OCI-LY7 (cell line): ENCODE measurements at regions not wholly inside any gene's neighbourhood (a gene's known extent, or its start where the extent isn't known, plus 50 kb on each side); places are given as distances from the start of the nearest gene placed in this dataset.

Experiments used
- BruUV-seq: library from RNA; stranded (reverse); fragments of 400-500 nt; replicated peaks from 2 replicates; lab custom pipeline; 2021; lab: Mats Ljungman, UMichigan
- CTCF ChIA-PET: fragments of 300-600 bp; sonication (Branson Sonifier 250); formaldehyde crosslinking; loops from one replicate; lab custom pipeline; 2022; ENCODE audit warnings: antibody characterized with exemption; ENCODE audit not compliant: unreplicated experiment; lab: Charles Lee
- POLR2A ChIA-PET: fragments of 300-600 bp; sonication (Branson Sonifier 250); formaldehyde crosslinking; loops from one replicate; lab custom pipeline; 2022; ENCODE audit warnings: antibody characterized with exemption; lab: Charles Lee
- DNase-seq: peaks from one replicate; pipeline ENCODE4 v3.0.0-alpha.2; 2015; ENCODE audit warnings: low spot score
- H2AFZ ChIP-seq: fragments of 200-600 bp; sonication (generic), shearing (Covaris generic); 2 replicates; pipeline ENCODE4 v1.6.1; 2014; ENCODE audit warnings: mild to moderate bottlenecking, antibody characterized with exemption, low read length, moderate library complexity
- H3K27ac ChIP-seq: fragments of 200-600 bp; sonication (generic); 2 replicates; pipeline ENCODE4 v1.5.1; 2014; ENCODE audit warnings: mixed run types, low read depth, mild to moderate bottlenecking, moderate library complexity, low read length, inconsistent platforms; ENCODE audit not compliant: poor library complexity, severe bottlenecking
- H3K36me3 ChIP-seq: fragments of 200-600 bp; sonication (generic); 2 replicates; pipeline ENCODE4 v1.6.1; 2014; ENCODE audit warnings: mild to moderate bottlenecking, antibody characterized with exemption, low read length, moderate library complexity, mixed read lengths; ENCODE audit not compliant: insufficient read depth
- H3K4me1 ChIP-seq: fragments of 200-600 bp; sonication (generic); 2 replicates; pipeline ENCODE4 v1.5.1; 2014; ENCODE audit warnings: mild to moderate bottlenecking, low read length; ENCODE audit not compliant: insufficient read depth, poor library complexity, severe bottlenecking
- H3K4me2 ChIP-seq: fragments of 200-600 bp; sonication (generic); 2 replicates; pipeline ENCODE4 v1.6.1; 2014; ENCODE audit warnings: mild to moderate bottlenecking, low read length
- H3K4me3 ChIP-seq: fragments of 200-600 bp; sonication (generic); 2 replicates; pipeline ENCODE4 v1.5.1; 2014; ENCODE audit warnings: mild to moderate bottlenecking, low read depth, low read length; ENCODE audit not compliant: poor library complexity, severe bottlenecking
- H3K79me2 ChIP-seq: fragments of 200-600 bp; sonication (generic); 2 replicates; pipeline ENCODE4 v1.6.1; 2016; ENCODE audit warnings: low read depth, mild to moderate bottlenecking, low read length, moderate library complexity, mixed read lengths; ENCODE audit not compliant: insufficient read depth
- H3K9me2 ChIP-seq: fragments of 200-600 bp; sonication (generic); 2 replicates; pipeline ENCODE4 v1.6.1; 2016; ENCODE audit warnings: mild to moderate bottlenecking, low read length, mixed read lengths; ENCODE audit not compliant: insufficient read depth
- H3K9me3 ChIP-seq: fragments of 200-600 bp; sonication (generic); 2 replicates; pipeline ENCODE4 v1.6.1; 2014; ENCODE audit warnings: mild to moderate bottlenecking, mixed run types, low read length, mixed read lengths
- H4K20me1 ChIP-seq: fragments of 200-600 bp; sonication (generic); 2 replicates; pipeline ENCODE4 v1.6.1; 2014; ENCODE audit warnings: mild to moderate bottlenecking, antibody characterized with exemption, low read length, moderate library complexity, mixed read lengths; ENCODE audit not compliant: insufficient read depth
- EZH2phosphoT487 ChIP-seq: fragments of 200-600 bp; sonication (generic); IDR thresholded peaks from 2 replicates; pipeline ENCODE4 v1.6.1; 2018; ENCODE audit warnings: low read depth, borderline replicate concordance, mild to moderate bottlenecking, mixed run types, antibody characterized with exemption, low read length, moderate library complexity, mixed read lengths
- intact Hi-C: fragments of 100-400 bp; cut with micrococcal nuclease; formaldehyde crosslinking; loops from one replicate; pipeline ENCODE4 v1.10.0; 2022; ENCODE audit not compliant: unreplicated experiment
- TF ChIP-seq, protein P1 (sequence below): fragments of 200-600 bp; sonication (generic); conservative IDR thresholded peaks from 2 replicates; pipeline ENCODE4 v1.5.1; 2014; ENCODE audit warnings: mild to moderate bottlenecking, antibody characterized with exemption, low read length, moderate library complexity, mixed read lengths

DNA sequence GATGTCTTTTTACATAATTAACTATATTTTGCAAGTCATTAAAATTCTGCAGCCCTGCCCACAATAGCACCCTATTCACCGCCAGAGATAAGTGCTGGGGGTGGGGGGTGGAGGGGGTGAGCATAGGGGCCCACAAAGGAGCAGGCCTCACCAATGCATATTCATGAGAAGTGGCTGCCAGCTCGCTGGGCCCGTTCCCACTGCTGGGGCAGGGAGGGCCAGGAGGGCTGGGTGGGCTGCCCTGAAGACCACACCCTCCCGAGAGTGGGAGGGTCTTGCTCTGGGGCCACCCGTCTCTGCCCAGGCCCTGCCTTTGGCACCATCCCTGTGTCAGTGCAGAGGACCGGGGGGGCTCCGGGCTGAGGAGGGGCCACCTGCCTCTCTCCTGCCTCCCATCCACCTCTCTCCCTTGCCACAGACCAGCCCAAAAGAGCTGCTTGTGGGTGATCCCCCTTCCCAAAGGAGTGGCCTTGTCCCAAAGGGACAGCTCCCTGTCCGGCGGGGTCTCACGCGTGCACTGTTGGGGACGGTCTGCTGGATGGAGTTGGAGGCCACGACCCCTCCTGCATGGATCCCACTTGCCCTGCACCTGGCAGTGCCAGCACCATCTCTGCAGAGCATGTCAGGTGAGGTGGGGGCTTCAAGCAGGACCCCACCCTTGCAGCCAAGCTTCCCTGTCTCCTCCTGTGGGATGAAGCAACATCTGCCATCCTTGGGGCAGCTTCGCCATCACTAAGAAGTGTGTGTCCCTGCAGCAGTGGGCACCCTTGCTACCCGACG, 138.8 kb upstream of the GPC1 start:
- H3K4me2 ChIP-seq = no peak overlapping the region
- H4K20me1 ChIP-seq = no peaks in the 10 kb centered on the region
- ChIA-PET CTCF (no interaction called here), POLR2A (no interaction called here)
- no peak for DNase-seq
- H2AFZ ChIP-seq = no peak overlapping the region
- H3K27ac ChIP-seq = no peak overlapping the region
- H3K36me3 ChIP-seq = no peaks in the 10 kb centered on the region
- no peaks in the 10 kb centered on the region for H3K9me3 ChIP-seq
- H3K4me3 ChIP-seq = no peak overlapping the region
- intact Hi-C loops = no loop called here
- H3K4me1 ChIP-seq = no peaks in the 10 kb centered on the region
- no peaks in the 10 kb centered on the region for H3K9me2 ChIP-seq
- TF ChIP-seq, protein P1, sequence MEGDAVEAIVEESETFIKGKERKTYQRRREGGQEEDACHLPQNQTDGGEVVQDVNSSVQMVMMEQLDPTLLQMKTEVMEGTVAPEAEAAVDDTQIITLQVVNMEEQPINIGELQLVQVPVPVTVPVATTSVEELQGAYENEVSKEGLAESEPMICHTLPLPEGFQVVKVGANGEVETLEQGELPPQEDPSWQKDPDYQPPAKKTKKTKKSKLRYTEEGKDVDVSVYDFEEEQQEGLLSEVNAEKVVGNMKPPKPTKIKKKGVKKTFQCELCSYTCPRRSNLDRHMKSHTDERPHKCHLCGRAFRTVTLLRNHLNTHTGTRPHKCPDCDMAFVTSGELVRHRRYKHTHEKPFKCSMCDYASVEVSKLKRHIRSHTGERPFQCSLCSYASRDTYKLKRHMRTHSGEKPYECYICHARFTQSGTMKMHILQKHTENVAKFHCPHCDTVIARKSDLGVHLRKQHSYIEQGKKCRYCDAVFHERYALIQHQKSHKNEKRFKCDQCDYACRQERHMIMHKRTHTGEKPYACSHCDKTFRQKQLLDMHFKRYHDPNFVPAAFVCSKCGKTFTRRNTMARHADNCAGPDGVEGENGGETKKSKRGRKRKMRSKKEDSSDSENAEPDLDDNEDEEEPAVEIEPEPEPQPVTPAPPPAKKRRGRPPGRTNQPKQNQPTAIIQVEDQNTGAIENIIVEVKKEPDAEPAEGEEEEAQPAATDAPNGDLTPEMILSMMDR = no peak
- TF ChIP-seq EZH2phosphoT487 = no peak
- no peaks in the 10 kb centered on the region for H3K79me2 ChIP-seq
- no TSS peak for BruUV-seq

DNA sequence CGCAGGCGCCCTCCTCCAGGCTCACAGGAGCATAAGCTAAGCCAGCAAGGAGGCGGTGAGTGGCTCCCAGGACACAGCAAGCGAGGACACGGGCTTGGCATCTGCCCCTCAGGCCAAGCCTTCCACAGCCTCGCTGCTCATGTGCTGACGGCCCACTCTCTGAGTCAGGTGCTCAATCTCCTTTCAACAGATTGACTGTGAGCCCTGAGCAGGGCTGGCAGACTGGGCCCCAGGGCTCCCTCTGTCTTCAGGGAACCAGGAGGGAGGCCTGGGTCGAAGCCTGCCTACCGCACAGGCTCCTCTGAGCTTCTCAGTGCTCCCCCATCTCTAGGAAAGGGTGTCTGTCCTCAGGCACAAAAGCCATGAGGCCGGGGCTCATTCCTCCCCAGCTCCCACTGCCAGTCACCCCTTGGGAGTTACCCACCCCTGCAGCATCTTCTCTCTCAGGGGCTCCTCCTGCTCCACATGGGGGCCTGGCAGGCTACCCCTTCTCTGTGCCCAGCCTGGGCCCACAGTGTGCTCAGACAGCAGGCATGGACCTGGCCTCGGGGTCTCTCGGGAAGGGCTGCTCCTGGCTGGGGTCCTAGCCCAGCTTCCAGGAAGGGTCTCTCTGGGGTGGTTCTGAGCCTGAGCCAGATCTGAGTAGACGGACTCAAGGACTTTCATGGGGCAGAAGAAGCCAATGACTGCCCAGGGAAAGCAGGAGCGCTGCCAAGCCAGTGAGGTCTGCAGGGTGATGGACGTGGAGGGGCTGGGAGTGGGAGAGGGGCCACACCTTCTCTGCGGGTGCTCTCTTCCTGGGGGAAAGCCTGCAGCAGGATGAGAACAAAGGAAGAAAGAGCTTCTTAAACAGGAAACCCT, 138.0 kb upstream of the GPC1 start:
- no peak overlapping the region for H3K4me2 ChIP-seq
- TF ChIP-seq, protein P1 = no peak
- TF ChIP-seq EZH2phosphoT487 = no peak
- intact Hi-C loops = no loop called here
- POLR2A ChIA-PET = no interaction called here
- BruUV-seq = no TSS peak
- H3K4me3 ChIP-seq = no peak overlapping the region
- no peaks in the 10 kb centered on the region for H4K20me1 ChIP-seq
- CTCF ChIA-PET = no interaction called here
- no peaks in the 10 kb centered on the region for H3K9me3 ChIP-seq
- H3K4me1 ChIP-seq = no peaks in the 10 kb centered on the region
- no peaks in the 10 kb centered on the region for H3K9me2 ChIP-seq
- no peaks in the 10 kb centered on the region for H3K36me3 ChIP-seq
- no peak overlapping the region for H2AFZ ChIP-seq
- no peak overlapping the region for H3K27ac ChIP-seq
- H3K79me2 ChIP-seq = no peaks in the 10 kb centered on the region
- no peak for DNase-seq
